ENCODE measurements at regions not wholly inside any gene's neighbourhood (a gene's known extent, or its start where the extent isn't known, plus 50 kb on each side); places are given as distances from the start of the nearest gene placed in this dataset.
"Not testable (repeated sequence)": the region's sequence is repeated elsewhere in the genome, so short reads cannot be mapped to it uniquely, and the experiment has no call there.

DNA sequence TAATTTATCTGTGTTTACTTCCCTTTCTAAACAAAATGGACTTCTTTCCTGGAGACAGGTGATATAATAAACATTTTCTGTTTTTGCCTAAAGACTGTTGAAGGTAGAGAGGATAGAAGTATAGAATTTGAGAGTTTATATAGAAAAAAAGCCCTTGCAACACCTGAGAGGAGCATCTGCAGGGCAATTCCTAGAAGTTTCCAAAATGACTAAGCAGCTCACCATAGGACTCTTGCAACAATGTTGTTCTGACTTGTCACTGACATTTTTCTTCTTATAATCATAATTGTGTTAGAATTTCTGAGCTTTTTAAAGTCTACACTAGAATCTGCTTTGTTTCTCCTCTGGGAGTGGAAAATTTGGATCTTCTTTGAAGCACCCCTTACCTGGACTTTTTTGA is 216.8 kb downstream of the TUSC1 start:
- no peak overlapping the region for H3K4me3 ChIP-seq
- H3K4me1 ChIP-seq, result no peaks in the 10 kb centered on the region
- intact Hi-C loops (cut with DNase I; ENCODE audit: low total_unique reads), result no loop called here
- no peak overlapping the region for H3K27ac ChIP-seq
- DNase-seq, result no peak
- no peaks in the 10 kb centered on the region for H3K9me3 ChIP-seq
- TF ChIP-seq, protein P1, sequence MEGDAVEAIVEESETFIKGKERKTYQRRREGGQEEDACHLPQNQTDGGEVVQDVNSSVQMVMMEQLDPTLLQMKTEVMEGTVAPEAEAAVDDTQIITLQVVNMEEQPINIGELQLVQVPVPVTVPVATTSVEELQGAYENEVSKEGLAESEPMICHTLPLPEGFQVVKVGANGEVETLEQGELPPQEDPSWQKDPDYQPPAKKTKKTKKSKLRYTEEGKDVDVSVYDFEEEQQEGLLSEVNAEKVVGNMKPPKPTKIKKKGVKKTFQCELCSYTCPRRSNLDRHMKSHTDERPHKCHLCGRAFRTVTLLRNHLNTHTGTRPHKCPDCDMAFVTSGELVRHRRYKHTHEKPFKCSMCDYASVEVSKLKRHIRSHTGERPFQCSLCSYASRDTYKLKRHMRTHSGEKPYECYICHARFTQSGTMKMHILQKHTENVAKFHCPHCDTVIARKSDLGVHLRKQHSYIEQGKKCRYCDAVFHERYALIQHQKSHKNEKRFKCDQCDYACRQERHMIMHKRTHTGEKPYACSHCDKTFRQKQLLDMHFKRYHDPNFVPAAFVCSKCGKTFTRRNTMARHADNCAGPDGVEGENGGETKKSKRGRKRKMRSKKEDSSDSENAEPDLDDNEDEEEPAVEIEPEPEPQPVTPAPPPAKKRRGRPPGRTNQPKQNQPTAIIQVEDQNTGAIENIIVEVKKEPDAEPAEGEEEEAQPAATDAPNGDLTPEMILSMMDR (IDR thresholded peaks at IDR 0.05), result no peak
- H3K27me3 ChIP-seq, result no peaks in the 10 kb centered on the region
- H3K36me3 ChIP-seq, result no peaks in the 10 kb centered on the region

DNA sequence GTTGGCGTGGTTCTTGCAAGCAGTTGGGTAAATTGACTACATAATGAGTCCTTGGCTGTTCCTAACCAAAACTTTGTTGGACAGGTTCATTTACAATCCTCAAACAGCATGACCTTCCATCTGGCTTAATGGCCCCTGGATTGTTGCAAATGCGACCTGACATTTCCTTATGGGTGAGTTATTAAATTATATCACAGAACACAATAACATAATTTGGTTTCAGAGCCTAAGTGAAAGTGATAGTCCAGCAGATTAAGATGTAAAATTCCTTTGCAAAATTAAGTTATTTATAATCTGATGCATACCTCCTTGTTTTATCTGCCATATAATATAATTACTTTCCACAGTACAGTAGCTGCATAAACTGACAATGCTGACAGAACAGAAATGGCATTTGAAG is 224.4 kb downstream of the TUSC1 start:
- Histone ChIP-seq H3K27ac (no peak overlapping the region), H3K27me3 (no peaks in the 10 kb centered on the region), H3K36me3 (no peaks in the 10 kb centered on the region), H3K4me1 (no peaks in the 10 kb centered on the region), H3K9me3 (no peaks in the 10 kb centered on the region), H3K4me3 (no peak overlapping the region)
- intact Hi-C loops (cut with DNase I; ENCODE audit: low total_unique reads), result no loop called here
- TF ChIP-seq, protein P1 (IDR thresholded peaks at IDR 0.05), result no peak
- DNase-seq, result no peak

DNA sequence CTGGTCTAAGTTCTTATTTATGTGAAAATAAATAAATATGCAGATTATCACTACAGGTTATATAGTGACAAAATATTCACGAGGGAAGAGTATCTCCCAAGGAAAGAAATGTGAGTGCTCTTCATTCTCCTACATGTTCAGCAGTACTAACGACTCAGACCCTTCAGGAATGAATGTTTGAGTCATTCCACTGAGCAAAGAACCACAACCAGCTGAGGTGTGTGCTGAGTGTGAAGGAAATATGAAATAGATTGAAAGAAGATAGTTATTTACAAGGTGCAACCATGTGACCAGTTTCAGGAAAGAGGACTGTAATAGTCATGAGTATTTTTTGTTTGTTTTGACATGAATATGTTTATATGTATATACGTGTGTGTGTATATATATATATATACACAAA is 228.7 kb downstream of the TUSC1 start:
- no peaks in the 10 kb centered on the region for H3K9me3 ChIP-seq
- H3K4me3 ChIP-seq, result no peak overlapping the region
- TF ChIP-seq, protein P1 (IDR thresholded peaks at IDR 0.05), result no peak
- H3K27me3 ChIP-seq, result no peaks in the 10 kb centered on the region
- no peaks in the 10 kb centered on the region for H3K36me3 ChIP-seq
- no peak for DNase-seq
- no peak overlapping the region for H3K27ac ChIP-seq
- intact Hi-C loops (cut with DNase I; ENCODE audit: low total_unique reads), result no loop called here
- H3K4me1 ChIP-seq, result no peaks in the 10 kb centered on the region

DNA sequence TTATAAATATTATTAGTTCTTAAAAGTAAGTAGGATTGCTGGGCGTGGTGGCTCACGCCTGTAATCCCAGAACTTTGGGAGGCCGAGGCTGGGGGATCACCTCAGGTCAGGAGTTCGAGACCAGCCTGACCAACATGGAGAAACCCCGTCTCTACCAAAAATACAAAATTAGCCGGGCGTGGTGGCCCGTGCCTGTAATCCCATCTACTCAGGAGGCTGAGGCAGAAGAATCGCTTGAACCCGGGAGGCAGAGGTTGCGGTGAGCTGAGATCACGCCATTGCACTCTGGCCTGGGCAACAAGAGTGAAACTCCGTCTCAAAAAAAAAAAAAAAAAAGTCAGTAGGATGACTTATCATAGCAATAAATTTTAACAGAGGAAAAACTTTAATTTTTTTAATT is 232.5 kb downstream of the TUSC1 start:
- DNase-seq; H3K27me3 ChIP-seq; H3K4me3 ChIP-seq; H3K4me1 ChIP-seq; intact Hi-C loops (cut with DNase I; ENCODE audit: low total_unique reads); H3K27ac ChIP-seq; H3K36me3 ChIP-seq; H3K9me3 ChIP-seq: not testable (repeated sequence)

DNA sequence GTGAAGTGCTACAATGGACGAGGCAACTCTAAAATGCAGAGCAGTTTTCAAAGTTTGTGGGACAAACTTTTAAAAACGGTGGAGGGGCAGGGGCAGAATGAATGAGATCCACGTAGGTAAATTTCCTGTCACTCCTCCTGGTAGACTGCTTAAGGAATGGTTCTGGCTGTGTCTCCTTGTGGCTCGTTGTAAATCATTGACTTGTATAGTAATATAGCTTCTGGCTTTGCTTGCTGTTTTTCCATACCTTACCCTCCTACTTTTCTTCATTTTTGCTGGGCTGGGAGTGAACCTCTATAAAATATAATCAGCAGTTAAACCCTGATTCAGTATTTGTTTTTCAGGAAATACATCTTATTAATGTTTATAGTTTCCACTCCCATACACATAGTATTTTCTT is 235.7 kb downstream of the TUSC1 start:
- DNase-seq, result no peak
- Histone ChIP-seq H3K36me3 (no peaks in the 10 kb centered on the region), H3K4me1 (peaks cover 0 to 5% (median 0%) of the 10 kb centered on the region in 4 donors), H3K9me3 (no peaks in the 10 kb centered on the region), H3K27me3 (no peaks in the 10 kb centered on the region), H3K4me3 (no peak overlapping the region), H3K27ac (no peak overlapping the region)
- intact Hi-C loops (cut with DNase I; ENCODE audit: low total_unique reads), result no loop called here
- TF ChIP-seq, protein P1 (IDR thresholded peaks at IDR 0.05), result no peak

DNA sequence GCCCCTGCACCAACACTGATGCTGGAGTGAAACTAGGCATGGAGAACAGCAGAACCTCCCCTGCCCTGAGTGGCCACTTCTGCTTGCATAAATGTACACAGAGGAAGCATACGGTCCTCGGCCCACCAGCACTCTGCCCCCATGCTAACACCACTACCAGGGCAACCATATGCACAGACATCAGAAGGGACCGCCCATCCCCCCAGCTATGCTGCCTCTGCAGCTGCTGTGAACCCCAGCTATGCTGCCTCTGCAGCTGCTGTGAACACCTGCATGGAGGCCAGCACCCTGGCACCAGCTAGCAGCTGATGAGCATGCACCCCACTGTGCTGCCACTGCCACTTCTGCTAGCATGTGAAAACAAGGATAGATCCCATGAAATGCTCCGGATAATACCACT is 250.3 kb downstream of the TUSC1 start:
- DNase-seq, result no peak
- H3K4me3 ChIP-seq, result no peak overlapping the region
- intact Hi-C loops (cut with DNase I; ENCODE audit: low total_unique reads), result no loop called here

More for the DNA sequence above, 250.3 kb downstream of the TUSC1 start:
- Histone ChIP-seq H3K4me1 (no peaks in the 10 kb centered on the region), H3K36me3 (no peaks in the 10 kb centered on the region), H3K27ac (no peak overlapping the region), H3K27me3 (no peaks in the 10 kb centered on the region), H3K9me3 (peaks cover 0 to 3% (median 0%) of the 10 kb centered on the region in 3 donors)
- TF ChIP-seq, protein P1 (IDR thresholded peaks at IDR 0.05), result no peak
